Ishikawa (cell line): ENCODE measurements at regions not wholly inside any gene's neighbourhood (a gene's known extent, or its start where the extent isn't known, plus 50 kb on each side); places are given as distances from the start of the nearest gene placed in this dataset.

Experiments used
- CEBPB ChIP-seq: IDR thresholded peaks from 2 replicates; pipeline ENCODE4 v1.6.1; 2012
- CREB1 ChIP-seq: IDR thresholded peaks from 2 replicates; pipeline ENCODE4 v1.6.1; 2012; ENCODE audit warnings: low read depth
- EGR1 ChIP-seq: IDR thresholded peaks from 2 replicates; pipeline ENCODE4 v1.6.1; 2012
- EP300 ChIP-seq: IDR thresholded peaks from 2 replicates; pipeline ENCODE4 v1.6.1; 2012; ENCODE audit warnings: borderline replicate concordance
- FOXM1 ChIP-seq: IDR thresholded peaks from 2 replicates; pipeline ENCODE4 v1.6.1; 2012; ENCODE audit warnings: low read depth, borderline replicate concordance
- NFIC ChIP-seq: IDR thresholded peaks from 2 replicates; pipeline ENCODE4 v1.6.1; 2012
- RAD21 ChIP-seq: IDR thresholded peaks from 2 replicates; pipeline ENCODE4 v1.6.1; 2012; ENCODE audit warnings: low read depth
- TAF1 ChIP-seq: IDR thresholded peaks from 2 replicates; pipeline ENCODE4 v1.6.1; 2012; ENCODE audit warnings: low read depth, mild to moderate bottlenecking
- TCF12 ChIP-seq: IDR thresholded peaks from 2 replicates; pipeline ENCODE4 v1.6.1; 2012; ENCODE audit warnings: low read depth
- TEAD4 ChIP-seq: IDR thresholded peaks from 2 replicates; pipeline ENCODE4 v1.6.1; 2012
- USF1 ChIP-seq: IDR thresholded peaks from 2 replicates; pipeline ENCODE4 v1.6.1; 2012
- YY1 ChIP-seq: IDR thresholded peaks from 2 replicates; pipeline ENCODE4 v1.6.1; 2012; ENCODE audit warnings: low read depth
- ZBTB7A ChIP-seq: IDR thresholded peaks from 2 replicates; pipeline ENCODE4 v1.6.1; 2012; ENCODE audit warnings: low read depth
- TF ChIP-seq, protein P1 (sequence below): IDR thresholded peaks from 2 replicates; pipeline ENCODE4 v1.6.1; 2012; ENCODE audit warnings: low read depth, mild to moderate bottlenecking
- TF ChIP-seq, protein P2 (sequence below): IDR thresholded peaks from 2 replicates; pipeline ENCODE4 v1.6.1; 2012

DNA sequence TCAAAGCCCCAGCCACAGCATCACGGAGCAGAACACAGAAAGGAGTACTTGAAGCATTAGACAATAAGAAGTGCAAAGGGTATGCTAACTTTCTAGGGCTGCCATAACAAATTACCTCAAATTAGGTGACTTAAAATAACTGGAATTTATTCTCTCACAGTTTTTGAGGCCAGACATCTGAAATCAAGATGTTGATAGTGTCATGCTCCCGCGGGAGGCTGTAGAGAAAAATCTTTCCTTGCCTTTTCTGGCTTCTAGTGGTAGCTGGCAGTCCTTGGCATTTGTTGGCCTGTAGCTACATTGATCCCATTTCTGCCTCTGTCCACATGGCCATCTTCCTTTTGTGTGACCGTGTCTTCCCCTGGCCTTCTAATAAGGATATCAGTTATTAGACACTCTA lies 51.9 kb upstream of the SPDL1 start:
- no peak for TF ChIP-seq TEAD4
- no peak for TF ChIP-seq NFIC
- TF ChIP-seq, protein P1, sequence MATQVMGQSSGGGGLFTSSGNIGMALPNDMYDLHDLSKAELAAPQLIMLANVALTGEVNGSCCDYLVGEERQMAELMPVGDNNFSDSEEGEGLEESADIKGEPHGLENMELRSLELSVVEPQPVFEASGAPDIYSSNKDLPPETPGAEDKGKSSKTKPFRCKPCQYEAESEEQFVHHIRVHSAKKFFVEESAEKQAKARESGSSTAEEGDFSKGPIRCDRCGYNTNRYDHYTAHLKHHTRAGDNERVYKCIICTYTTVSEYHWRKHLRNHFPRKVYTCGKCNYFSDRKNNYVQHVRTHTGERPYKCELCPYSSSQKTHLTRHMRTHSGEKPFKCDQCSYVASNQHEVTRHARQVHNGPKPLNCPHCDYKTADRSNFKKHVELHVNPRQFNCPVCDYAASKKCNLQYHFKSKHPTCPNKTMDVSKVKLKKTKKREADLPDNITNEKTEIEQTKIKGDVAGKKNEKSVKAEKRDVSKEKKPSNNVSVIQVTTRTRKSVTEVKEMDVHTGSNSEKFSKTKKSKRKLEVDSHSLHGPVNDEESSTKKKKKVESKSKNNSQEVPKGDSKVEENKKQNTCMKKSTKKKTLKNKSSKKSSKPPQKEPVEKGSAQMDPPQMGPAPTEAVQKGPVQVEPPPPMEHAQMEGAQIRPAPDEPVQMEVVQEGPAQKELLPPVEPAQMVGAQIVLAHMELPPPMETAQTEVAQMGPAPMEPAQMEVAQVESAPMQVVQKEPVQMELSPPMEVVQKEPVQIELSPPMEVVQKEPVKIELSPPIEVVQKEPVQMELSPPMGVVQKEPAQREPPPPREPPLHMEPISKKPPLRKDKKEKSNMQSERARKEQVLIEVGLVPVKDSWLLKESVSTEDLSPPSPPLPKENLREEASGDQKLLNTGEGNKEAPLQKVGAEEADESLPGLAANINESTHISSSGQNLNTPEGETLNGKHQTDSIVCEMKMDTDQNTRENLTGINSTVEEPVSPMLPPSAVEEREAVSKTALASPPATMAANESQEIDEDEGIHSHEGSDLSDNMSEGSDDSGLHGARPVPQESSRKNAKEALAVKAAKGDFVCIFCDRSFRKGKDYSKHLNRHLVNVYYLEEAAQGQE, result no peak
- no peak for TF ChIP-seq TCF12
- no peak for TF ChIP-seq FOXM1
- no peak for TF ChIP-seq YY1
- TF ChIP-seq CREB1, result no peak
- TF ChIP-seq ZBTB7A, result no peak
- TF ChIP-seq TAF1, result no peak
- TF ChIP-seq USF1, result no peak
- TF ChIP-seq RAD21, result no peak
- no peak for TF ChIP-seq CEBPB
- TF ChIP-seq, protein P2, sequence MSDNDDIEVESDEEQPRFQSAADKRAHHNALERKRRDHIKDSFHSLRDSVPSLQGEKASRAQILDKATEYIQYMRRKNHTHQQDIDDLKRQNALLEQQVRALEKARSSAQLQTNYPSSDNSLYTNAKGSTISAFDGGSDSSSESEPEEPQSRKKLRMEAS, result no peak
- TF ChIP-seq EGR1, result no peak
- TF ChIP-seq EP300, result no peak

DNA sequence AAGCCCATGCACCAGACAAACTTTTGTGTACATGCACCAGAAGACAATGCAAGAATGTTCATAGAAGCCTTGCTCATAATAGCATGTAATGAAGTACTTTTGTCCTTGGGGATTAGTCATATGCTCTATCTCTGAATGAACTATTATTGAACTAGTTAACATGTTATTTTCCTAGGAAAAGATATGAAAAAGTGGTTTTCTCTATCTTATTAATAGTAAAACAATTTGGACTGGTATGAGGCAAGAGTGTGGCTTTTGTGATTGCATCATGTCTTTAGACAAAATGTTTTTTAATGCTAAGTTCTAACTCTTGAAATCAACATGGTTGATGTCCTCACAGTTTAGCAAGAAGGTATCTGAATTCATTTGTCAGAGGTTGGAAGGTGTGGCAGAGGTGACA lies 55.7 kb upstream of the SPDL1 start:
- TF ChIP-seq, protein P2, result no peak
- TF ChIP-seq, protein P1, result no peak
- no peak for TF ChIP-seq RAD21
- TF ChIP-seq NFIC, result no peak
- TF ChIP-seq TCF12, result no peak
- TF ChIP-seq FOXM1, result no peak
- TF ChIP-seq YY1, result no peak
- no peak for TF ChIP-seq USF1
- TF ChIP-seq TAF1, result no peak
- no peak for TF ChIP-seq CEBPB
- TF ChIP-seq CREB1, result no peak
- no peak for TF ChIP-seq ZBTB7A
- no peak for TF ChIP-seq TEAD4

DNA sequence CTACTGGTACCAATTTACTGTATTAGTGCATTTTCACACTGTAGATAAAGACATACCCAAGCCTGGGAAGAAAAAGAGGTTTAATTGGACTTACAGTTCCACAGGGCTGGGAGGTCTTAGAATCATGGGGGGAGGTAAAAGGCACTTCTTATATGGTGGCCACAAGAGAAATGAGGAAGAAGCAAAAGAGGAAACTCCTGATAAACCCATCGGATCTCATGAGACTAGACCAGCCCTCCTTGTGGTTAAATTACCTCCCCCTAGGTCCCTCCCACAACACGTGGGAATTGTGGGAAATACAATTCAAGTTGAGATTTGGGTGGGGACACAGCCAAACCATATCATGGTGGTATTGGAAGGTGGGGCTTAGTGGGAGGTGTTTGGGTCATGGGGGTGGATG lies 56.5 kb upstream of the SPDL1 start:
- TF ChIP-seq ZBTB7A (no peak), EP300 (no peak), TAF1 (no peak), CREB1 (no peak), TCF12 (no peak), EGR1 (no peak)
- TF ChIP-seq, protein P1, result no peak
- TF ChIP-seq, protein P2, result no peak

GRCh38 chr5:169522851-169523250 lies 60.7 kb upstream of the SPDL1 start:
- TF ChIP-seq, protein P1, result no peak
- no peak for TF ChIP-seq CEBPB
- TF ChIP-seq NFIC, result no peak
- TF ChIP-seq, protein P2, result no peak
- no peak for TF ChIP-seq ZBTB7A
- TF ChIP-seq EGR1, result no peak
- TF ChIP-seq TEAD4, result no peak
- no peak for TF ChIP-seq RAD21
- TF ChIP-seq TAF1, result no peak
- no peak for TF ChIP-seq USF1
- no peak for TF ChIP-seq FOXM1
- TF ChIP-seq EP300, result no peak
- TF ChIP-seq TCF12, result no peak
- TF ChIP-seq YY1, result no peak
- no peak for TF ChIP-seq CREB1
